A549 (cell line): ENCODE measurements at regions not wholly inside any gene's neighbourhood (a gene's known extent, or its start where the extent isn't known, plus 50 kb on each side); places are given as distances from the start of the nearest gene placed in this dataset.

ENCODE experiments used
- ATAC-seq, 2 experiments: fragments of 200-7000 bp in 1 of 2; fragments of >200 bp in 1 of 2; cut with Nextera tagmentation in 1 of 2; cut with Tn5 transposase in 1 of 2; 3 replicates each; pipeline versions ENCODE4 v1.8.0 to v1.9.1; 2018 to 2020; ENCODE audit warnings: mild to moderate bottlenecking in 1 of 2, moderate library complexity in 1 of 2
- CTCF ChIA-PET: fragments of 300-600 bp; sonication (Branson Sonifier 250); formaldehyde crosslinking; extraction: SDS; loops from one replicate; lab custom pipeline; 2021; ENCODE audit warnings: antibody characterized with exemption, inconsistent platforms; lab: Yijun Ruan, JAX
- POLR2A ChIA-PET: fragments of 350-600 bp; formaldehyde crosslinking; extraction: SDS; loops from one replicate; lab custom pipeline; 2021; ENCODE audit warnings: antibody characterized with exemption, inconsistent platforms; lab: Yijun Ruan, JAX
- DNase-seq, 2 experiments: peaks; one replicate each; pipeline versions ENCODE4 v3.0.0 to v3.0.0-alpha.2; 2011 to 2016; ENCODE audit warnings: low read depth in 1 of 2, low spot score in 1 of 2
- FAIRE-seq: peaks from 2 replicates; lab custom pipeline; 2011; peaks lifted over from hg19 to GRCh38; lab: Jason Lieb, UNC
- H3K27ac ChIP-seq, 2 experiments: fragments of >200 bp; sonication (Bioruptor Twin); formaldehyde crosslinking; 3 replicates each; pipeline ENCODE4 v1.5.1; 2016 to 2017
- H3K4me1 ChIP-seq: fragments of >200 bp; sonication (Bioruptor Twin); formaldehyde crosslinking; 3 replicates; pipeline ENCODE4 v1.6.1; 2016
- H3K4me2 ChIP-seq: fragments of >200 bp; sonication (Bioruptor Twin); formaldehyde crosslinking; 3 replicates; pipeline ENCODE4 v1.6.1; 2016
- H3K4me3 ChIP-seq: fragments of >200 bp; sonication (Bioruptor Twin); formaldehyde crosslinking; 3 replicates; pipeline ENCODE4 v1.5.1; 2016
- H3K9me3 ChIP-seq: fragments of >200 bp; sonication (Bioruptor Twin); formaldehyde crosslinking; 3 replicates; pipeline ENCODE4 v1.6.1; 2016
- ATOH8 ChIP-seq: fragments of 250-450 bp; sonication (Bioruptor Pico); IDR thresholded peaks from 2 replicates; pipeline ENCODE4 v1.5.0; 2020; ENCODE audit warnings: low read depth, mild to moderate bottlenecking, moderate library complexity
- BCL3 ChIP-seq: fragments of >200 bp; sonication (Bioruptor Twin); formaldehyde crosslinking; IDR thresholded peaks from 3 replicates; pipeline ENCODE4 v1.6.1; 2016
- CHD4 ChIP-seq: fragments of 200-600 bp; sonication (generic); IDR thresholded peaks from 2 replicates; pipeline ENCODE4 v1.6.1; 2016; ENCODE audit warnings: antibody characterized with exemption, mild to moderate bottlenecking, borderline replicate concordance
- CTCF ChIP-seq: fragments of >200 bp; sonication (Bioruptor Twin); formaldehyde crosslinking; IDR thresholded peaks from 3 replicates; pipeline ENCODE4 v1.5.1; 2016
- GATA3 ChIP-seq: IDR thresholded peaks from 2 replicates; pipeline ENCODE4 v1.6.1; 2012; ENCODE audit warnings: borderline replicate concordance
- HDAC2 ChIP-seq: fragments of 200-600 bp; sonication (generic); IDR thresholded peaks from 2 replicates; pipeline ENCODE4 v1.6.1; 2016
- HES2 ChIP-seq: fragments of >200 bp; sonication (Bioruptor Twin); formaldehyde crosslinking; IDR thresholded peaks from 2 replicates; pipeline ENCODE4 v1.6.1; 2016
- HOXA7 ChIP-seq: fragments of 250-450 bp; sonication (Bioruptor Pico); IDR thresholded peaks from 2 replicates; pipeline ENCODE4 v1.5.0; 2020; ENCODE audit warnings: mild to moderate bottlenecking, moderate library complexity
- HOXB13 ChIP-seq: fragments of 250-450 bp; sonication (Bioruptor Pico); IDR thresholded peaks from 2 replicates; pipeline ENCODE4 v1.5.0; 2020; ENCODE audit warnings: low read depth, mild to moderate bottlenecking, moderate library complexity
- JUNB ChIP-seq: fragments of >200 bp; sonication (Bioruptor Twin); formaldehyde crosslinking; IDR thresholded peaks from 2 replicates; pipeline ENCODE4 v1.6.1; 2016
- KDM1A ChIP-seq: fragments of 200-600 bp; sonication (generic); IDR thresholded peaks from 2 replicates; pipeline ENCODE4 v1.6.1; 2016; ENCODE audit warnings: low read depth, mild to moderate bottlenecking
- MAFK ChIP-seq: fragments of 450-650 bp; IDR thresholded peaks from 2 replicates; pipeline ENCODE4 v1.6.1; 2014; ENCODE audit not compliant: partially characterized antibody
- MAZ ChIP-seq: fragments of 150-350 bp; IDR thresholded peaks from 2 replicates; pipeline ENCODE4 v1.6.1; 2014; ENCODE audit warnings: antibody characterized with exemption, low read depth, low read length, borderline replicate concordance
- NFE2L2 ChIP-seq: fragments of 150-350 bp; conservative IDR thresholded peaks from 2 replicates; pipeline ENCODE4 v1.6.1; 2014; ENCODE audit warnings: low read length
- NR3C1 ChIP-seq: fragments of >200 bp; sonication (Bioruptor Twin); formaldehyde crosslinking; IDR thresholded peaks from 3 replicates; pipeline ENCODE4 v1.6.1; 2017
- PHF8 ChIP-seq: fragments of 200-600 bp; sonication (generic); IDR thresholded peaks from 2 replicates; pipeline ENCODE4 v1.6.1; 2016; ENCODE audit warnings: low read depth, mild to moderate bottlenecking, antibody characterized with exemption, moderate library complexity, borderline replicate concordance
- POLR2A ChIP-seq: IDR thresholded peaks from 2 replicates; pipeline ENCODE4 v1.6.1; 2012; ENCODE audit warnings: mild to moderate bottlenecking, low read length
- POLR2AphosphoS2 ChIP-seq: conservative IDR thresholded peaks from 2 replicates; pipeline ENCODE4 v1.6.1; 2012; ENCODE audit warnings: low read length, improper control_type of control experiment, inconsistent platforms
- RARB ChIP-seq: fragments of 250-450 bp; sonication (Bioruptor Pico); IDR thresholded peaks from 2 replicates; pipeline ENCODE4 v1.8.0; 2021; ENCODE audit warnings: mild to moderate bottlenecking, moderate library complexity
- RFX5 ChIP-seq: fragments of 450-650 bp; IDR thresholded peaks from 2 replicates; pipeline ENCODE4 v1.7.1; 2014; ENCODE audit warnings: antibody characterized with exemption, mild to moderate bottlenecking, moderate library complexity
- SREBF2 ChIP-seq: fragments of 450-650 bp; IDR thresholded peaks from 2 replicates; pipeline ENCODE4 v1.6.1; 2014; ENCODE audit warnings: mild to moderate bottlenecking, moderate library complexity
- TFCP2L1 ChIP-seq: fragments of 250-450 bp; sonication (Bioruptor Pico); IDR thresholded peaks from 2 replicates; pipeline ENCODE4 v1.5.0; 2021; ENCODE audit warnings: mild to moderate bottlenecking
- ZNF302 ChIP-seq: fragments of 250-450 bp; sonication (Bioruptor Pico); IDR thresholded peaks from 2 replicates; pipeline ENCODE4 v1.9.0; 2021; ENCODE audit warnings: inconsistent platforms, mild to moderate bottlenecking, moderate library complexity
- ZSCAN20 ChIP-seq: fragments of 250-450 bp; sonication (Bioruptor Pico); IDR thresholded peaks from 2 replicates; pipeline ENCODE4 v1.8.0; 2022; ENCODE audit warnings: mild to moderate bottlenecking, moderate library complexity
- WGBS: methylation state at CpG from one replicate; pipeline ENCODE4 v1.1.6; 2017; ENCODE audit errors: missing lambda C conversion rate; 5-methylcytosine and 5-hydroxymethylcytosine counted together
- TF ChIP-seq, protein P1 (sequence below): IDR thresholded peaks from 2 replicates; pipeline ENCODE4 v1.6.1; 2012

DNA sequence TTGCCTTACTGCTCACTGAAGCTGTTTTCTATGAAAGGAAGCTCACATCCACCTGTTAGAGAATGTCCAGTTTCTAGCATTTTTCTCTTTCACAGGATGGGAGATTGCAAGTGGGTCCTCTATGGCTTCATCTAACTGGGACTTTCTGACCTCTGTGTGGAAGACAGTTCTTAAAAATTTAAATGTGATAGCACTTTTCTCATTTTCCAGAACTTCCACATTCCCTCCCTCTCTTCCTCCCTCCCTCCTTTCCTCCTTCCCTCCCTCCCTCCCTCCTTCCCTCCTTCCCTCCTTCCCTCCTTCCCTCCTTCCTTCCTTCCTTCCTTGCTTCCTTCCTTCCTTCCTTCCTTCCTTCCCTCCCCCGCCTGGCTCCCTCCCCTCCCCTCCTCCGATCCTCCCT is 291.1 kb downstream of the DOK5 start (continued):
- no peak for TF ChIP-seq CHD4
- no peak for TF ChIP-seq HDAC2

DNA sequence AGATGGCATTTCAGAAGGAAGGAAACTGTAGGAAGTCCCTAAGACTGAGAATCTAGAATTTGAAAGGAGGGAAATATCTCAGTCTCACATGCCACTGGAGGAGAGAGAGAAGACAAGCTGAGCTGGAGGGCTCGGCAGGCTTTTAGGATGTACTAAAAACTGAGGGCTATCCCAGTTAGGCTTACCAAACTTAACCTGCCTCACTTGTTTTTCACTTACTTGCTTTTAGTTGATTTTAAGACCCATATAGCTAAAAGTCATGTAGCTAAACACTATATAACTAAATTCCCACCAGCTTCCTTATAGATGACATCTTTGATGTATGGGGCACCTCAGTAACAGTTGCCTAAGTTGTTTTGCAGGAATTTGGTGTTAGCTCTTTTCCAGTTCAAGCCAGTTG is 288.0 kb downstream of the DOK5 start:
- TF ChIP-seq NR3C1 (no peak), HES2 (no peak), CHD4 (no peak), HOXB13 (CRISPR knock-in tag) (no peak), GATA3 (no peak), MAZ (no peak), MAFK (no peak), KDM1A (no peak)
- POLR2A ChIA-PET: no interaction called here
- no peak for DNase-seq
- Histone ChIP-seq H3K4me2 (no peak overlapping the region), H3K4me3 (no peak overlapping the region), H3K4me1 (no peaks in the 10 kb centered on the region), H3K27ac (no peak overlapping the region), H3K9me3 (no peaks in the 10 kb centered on the region)
- ATAC-seq: no peak
- CTCF ChIA-PET: interaction anchor here (0.7 kb wide), 1 partner anchor 82 kb away, joined by 3 read pairs; no protein-coding TSS in a partner anchor
- WGBS: 15% methylated on average over 1 of the region's 1 CpG
- no peak for FAIRE-seq

- ATAC-seq: no peak
- no peak for FAIRE-seq
- DNase-seq: no peak
- Histone ChIP-seq H3K27ac (no peak overlapping the region), H3K4me2 (no peak overlapping the region), H3K9me3 (no peaks in the 10 kb centered on the region), H3K4me1 (no peaks in the 10 kb centered on the region), H3K4me3 (no peak overlapping the region)
- ChIA-PET POLR2A (no interaction called here), CTCF (no interaction called here)
- WGBS: 1% methylated on average over 4 of the region's 4 CpGs
- TF ChIP-seq ATOH8 (CRISPR knock-in tag): no peak
- no peak for TF ChIP-seq POLR2AphosphoS2
- no peak for TF ChIP-seq NFE2L2
- TF ChIP-seq KDM1A: no peak
- no peak for TF ChIP-seq CTCF
- TF ChIP-seq SREBF2: no peak
- no peak for TF ChIP-seq HDAC2
- no peak for TF ChIP-seq ZSCAN20
- no peak for TF ChIP-seq TFCP2L1
- no peak for TF ChIP-seq CHD4
- TF ChIP-seq, protein P1, sequence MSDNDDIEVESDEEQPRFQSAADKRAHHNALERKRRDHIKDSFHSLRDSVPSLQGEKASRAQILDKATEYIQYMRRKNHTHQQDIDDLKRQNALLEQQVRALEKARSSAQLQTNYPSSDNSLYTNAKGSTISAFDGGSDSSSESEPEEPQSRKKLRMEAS: no peak
- no peak for TF ChIP-seq POLR2A
- TF ChIP-seq ZNF302: no peak
- TF ChIP-seq PHF8: no peak
- TF ChIP-seq HOXA7 (CRISPR knock-in tag): no peak
Measured at GRCh38 chr20:54759589-54759988, 284.2 kb downstream of the DOK5 start.

DNA sequence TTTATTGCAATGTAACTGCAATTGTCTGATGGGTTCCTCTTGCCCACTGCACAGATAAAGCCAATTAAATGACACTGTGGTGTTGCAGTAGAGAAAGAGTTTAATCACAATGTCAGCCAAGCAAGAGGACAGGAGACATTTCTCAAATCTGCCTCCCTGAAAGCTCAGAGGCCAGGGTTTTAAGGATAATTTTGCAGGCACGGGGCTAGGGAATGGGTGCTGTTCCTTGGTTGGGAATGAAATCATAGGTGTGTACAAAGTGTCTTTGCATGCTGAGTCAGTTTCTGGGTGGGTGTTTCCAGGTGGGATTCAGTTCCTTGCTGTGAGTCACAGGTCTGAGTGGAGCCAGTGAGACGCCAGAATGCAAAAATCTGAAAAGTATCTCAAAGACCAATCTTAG is 271.4 kb downstream of the DOK5 start:
- FAIRE-seq: no peak

More for the DNA sequence above, 271.4 kb downstream of the DOK5 start:
- no peak overlapping the region for H3K4me2 ChIP-seq
- CTCF ChIA-PET: interaction anchor here (1.2 kb wide), 1 partner anchor 66 kb away, joined by 6 read pairs; no protein-coding TSS in a partner anchor
- no peak for ATAC-seq
- TF ChIP-seq BCL3 (no peak), RARB (CRISPR knock-in tag) (no peak), PHF8 (no peak), RFX5 (no peak), JUNB (no peak), POLR2A (no peak)
- TF ChIP-seq, protein P1: no peak
- TF ChIP-seq, all 56 proteins: peak for 0
- no peak overlapping the region for H3K27ac ChIP-seq
- H3K9me3 ChIP-seq: no peaks in the 10 kb centered on the region
- DNase-seq: no peak
- no peak overlapping the region for H3K4me3 ChIP-seq
- POLR2A ChIA-PET: no interaction called here
- no peaks in the 10 kb centered on the region for H3K4me1 ChIP-seq
- WGBS: 0% methylated on average over 2 of the region's 2 CpGs
